ENCODE measurements at regions not wholly inside any gene's neighbourhood (a gene's known extent, or its start where the extent isn't known, plus 50 kb on each side); places are given as distances from the start of the nearest gene placed in this dataset.
"Not testable (repeated sequence)": the region's sequence is repeated elsewhere in the genome, so short reads cannot be mapped to it uniquely, and the experiment has no call there.

DNA sequence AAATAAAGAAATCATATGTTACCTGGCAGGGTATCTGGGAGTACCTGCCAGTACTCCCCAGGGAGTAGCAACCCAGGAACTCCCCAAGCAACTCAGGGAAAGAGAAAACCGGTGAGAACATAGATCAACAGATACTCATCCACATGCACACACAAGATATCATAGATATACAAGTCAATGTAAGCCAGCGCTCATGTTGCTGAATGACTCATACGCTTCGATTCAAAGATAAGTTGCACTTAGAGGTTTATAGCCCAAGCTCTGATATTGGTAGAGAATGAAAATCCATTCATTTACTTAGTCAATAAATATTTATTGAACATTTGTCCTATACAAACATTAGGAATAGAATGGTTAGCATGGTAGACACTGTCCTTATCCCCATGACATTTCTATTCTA lies 219.1 kb upstream of the TRPC7 start:
- H3K9me3 ChIP-seq = no peaks in the 10 kb centered on the region
- DNase-seq = no peak
- no peaks in the 10 kb centered on the region for H3K4me1 ChIP-seq
- TF ChIP-seq, protein P1, sequence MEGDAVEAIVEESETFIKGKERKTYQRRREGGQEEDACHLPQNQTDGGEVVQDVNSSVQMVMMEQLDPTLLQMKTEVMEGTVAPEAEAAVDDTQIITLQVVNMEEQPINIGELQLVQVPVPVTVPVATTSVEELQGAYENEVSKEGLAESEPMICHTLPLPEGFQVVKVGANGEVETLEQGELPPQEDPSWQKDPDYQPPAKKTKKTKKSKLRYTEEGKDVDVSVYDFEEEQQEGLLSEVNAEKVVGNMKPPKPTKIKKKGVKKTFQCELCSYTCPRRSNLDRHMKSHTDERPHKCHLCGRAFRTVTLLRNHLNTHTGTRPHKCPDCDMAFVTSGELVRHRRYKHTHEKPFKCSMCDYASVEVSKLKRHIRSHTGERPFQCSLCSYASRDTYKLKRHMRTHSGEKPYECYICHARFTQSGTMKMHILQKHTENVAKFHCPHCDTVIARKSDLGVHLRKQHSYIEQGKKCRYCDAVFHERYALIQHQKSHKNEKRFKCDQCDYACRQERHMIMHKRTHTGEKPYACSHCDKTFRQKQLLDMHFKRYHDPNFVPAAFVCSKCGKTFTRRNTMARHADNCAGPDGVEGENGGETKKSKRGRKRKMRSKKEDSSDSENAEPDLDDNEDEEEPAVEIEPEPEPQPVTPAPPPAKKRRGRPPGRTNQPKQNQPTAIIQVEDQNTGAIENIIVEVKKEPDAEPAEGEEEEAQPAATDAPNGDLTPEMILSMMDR (IDR thresholded peaks at IDR 0.05) = no peak
- no peaks in the 10 kb centered on the region for H3K36me3 ChIP-seq
- no peak overlapping the region for H3K27ac ChIP-seq
- no peaks in the 10 kb centered on the region for H3K27me3 ChIP-seq (ENCODE audit: low read depth)
- no peak for ATAC-seq
- intact Hi-C loops (cut with DNase I) = no loop called here
- no peak overlapping the region for H3K4me3 ChIP-seq

DNA sequence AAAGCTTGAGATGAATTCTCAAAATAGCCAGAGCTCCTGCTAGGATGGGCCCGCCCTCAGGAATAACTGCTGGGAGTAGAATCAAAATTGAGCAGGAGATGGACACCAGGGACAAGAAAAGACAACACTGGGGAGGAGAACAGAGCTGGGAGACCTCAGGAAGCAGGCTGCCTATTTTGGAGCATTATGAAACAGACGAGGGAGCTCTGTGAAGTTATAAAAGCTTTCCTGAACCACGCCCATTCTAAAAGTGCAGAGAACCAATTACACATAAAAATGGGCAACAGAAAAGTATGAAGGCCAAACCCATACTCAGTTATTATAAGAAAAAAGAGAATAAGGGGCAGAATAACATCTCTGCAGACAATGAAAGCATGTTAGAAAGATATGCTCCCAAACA lies 213.9 kb upstream of the TRPC7 start:
- Histone ChIP-seq H3K4me3 (no peak overlapping the region), H3K4me1 (no peaks in the 10 kb centered on the region), H3K36me3 (no peaks in the 10 kb centered on the region), H3K27ac (no peak overlapping the region), H3K9me3 (no peaks in the 10 kb centered on the region), H3K27me3 (ENCODE audit: low read depth) (no peaks in the 10 kb centered on the region)
- no peak for ATAC-seq
- TF ChIP-seq, protein P1 (IDR thresholded peaks at IDR 0.05) = no peak
- intact Hi-C loops (cut with DNase I) = no loop called here
- no peak for DNase-seq

DNA sequence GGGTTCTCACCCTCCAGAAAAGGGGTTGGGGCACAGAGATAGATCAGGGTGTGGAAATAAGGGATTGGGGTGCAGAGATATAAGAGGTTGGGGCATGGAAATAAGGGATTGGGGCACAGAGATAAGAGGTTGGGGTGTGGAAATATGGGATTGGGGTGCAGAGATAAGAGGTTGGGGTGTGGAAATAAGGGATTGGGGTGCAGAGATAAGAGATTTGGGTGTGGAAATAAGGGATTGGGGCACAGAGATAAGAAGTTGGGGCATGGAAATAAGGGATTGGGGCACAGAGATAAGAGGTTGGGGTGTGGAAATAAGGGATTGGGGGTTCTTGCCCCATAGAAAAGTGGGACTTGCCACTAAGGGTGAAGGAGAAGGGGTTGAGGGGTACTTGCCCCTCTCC lies 204.5 kb upstream of the TRPC7 start:
- ATAC-seq; intact Hi-C loops (cut with DNase I); H3K4me1 ChIP-seq; H3K27ac ChIP-seq; H3K36me3 ChIP-seq; H3K9me3 ChIP-seq; H3K4me3 ChIP-seq; H3K27me3 ChIP-seq (ENCODE audit: low read depth); DNase-seq: not testable (repeated sequence)

DNA sequence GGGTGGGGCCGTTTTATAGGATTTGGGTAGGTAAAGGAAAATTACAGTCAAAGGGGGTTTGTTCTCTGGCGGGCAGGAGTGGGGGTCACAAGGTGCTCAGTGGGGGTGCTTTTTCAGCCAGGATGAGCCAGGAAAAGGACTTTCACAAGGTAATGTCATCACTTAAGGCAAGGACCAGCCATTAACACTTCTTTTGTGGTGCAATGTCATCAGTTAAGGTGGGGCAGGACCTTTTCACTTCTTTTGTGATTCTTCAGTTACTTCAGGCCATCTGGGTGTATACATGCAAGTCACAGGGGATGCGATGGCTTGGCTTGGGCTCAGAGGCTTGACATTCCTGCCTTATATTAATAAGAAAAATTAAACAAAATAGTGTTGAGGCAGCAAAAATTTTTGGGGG lies 200.1 kb upstream of the TRPC7 start:
- DNase-seq; intact Hi-C loops (cut with DNase I); ATAC-seq; H3K4me3 ChIP-seq; H3K4me1 ChIP-seq; H3K36me3 ChIP-seq; H3K9me3 ChIP-seq; H3K27ac ChIP-seq; H3K27me3 ChIP-seq (ENCODE audit: low read depth): not testable (repeated sequence)

DNA sequence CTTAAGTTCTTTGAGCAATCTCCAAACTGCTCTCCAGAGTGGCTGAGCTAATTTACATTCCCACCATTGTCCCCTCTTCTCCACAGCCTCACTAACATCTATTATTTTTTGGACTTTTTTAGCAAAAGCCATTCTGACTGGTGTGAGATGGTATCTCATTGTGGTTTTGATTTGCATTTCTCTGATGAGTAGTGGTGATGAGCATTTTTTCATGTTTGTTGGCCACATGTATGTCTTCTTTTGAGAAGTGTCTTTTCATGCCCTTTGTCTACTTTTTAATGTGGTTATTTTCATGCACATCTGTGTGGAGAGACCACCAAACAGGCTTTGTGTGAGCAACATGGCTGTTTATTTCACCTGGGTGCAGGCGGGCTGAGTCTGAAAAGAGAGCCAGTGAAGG lies 199.7 kb upstream of the TRPC7 start:
- intact Hi-C loops (cut with DNase I); ATAC-seq; H3K9me3 ChIP-seq; H3K4me3 ChIP-seq; H3K27me3 ChIP-seq (ENCODE audit: low read depth); H3K27ac ChIP-seq; H3K36me3 ChIP-seq; DNase-seq; H3K4me1 ChIP-seq: not testable (repeated sequence)

DNA sequence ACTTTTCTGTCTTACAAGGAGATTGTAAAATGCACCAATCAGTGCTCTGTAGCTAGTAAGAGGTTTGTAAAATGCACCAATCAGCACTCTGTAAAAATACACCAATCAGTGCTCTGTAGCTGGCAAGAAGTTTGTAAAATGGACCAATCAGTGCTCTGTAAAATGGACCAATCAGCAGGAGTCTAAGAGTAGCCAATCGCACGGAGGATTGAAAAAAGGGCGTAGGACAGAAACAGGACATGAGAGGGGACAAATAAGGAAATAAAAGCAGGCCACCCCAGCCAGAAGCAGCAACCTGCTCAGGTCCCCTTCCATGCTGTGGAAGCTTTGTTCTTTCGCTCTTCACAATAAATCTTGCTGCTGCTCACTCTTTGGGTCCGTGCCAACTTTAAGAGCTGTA lies 199.1 kb upstream of the TRPC7 start:
- H3K36me3 ChIP-seq; H3K27me3 ChIP-seq (ENCODE audit: low read depth); intact Hi-C loops (cut with DNase I); H3K27ac ChIP-seq; H3K4me1 ChIP-seq; H3K4me3 ChIP-seq; H3K9me3 ChIP-seq; DNase-seq; ATAC-seq: not testable (repeated sequence)

DNA sequence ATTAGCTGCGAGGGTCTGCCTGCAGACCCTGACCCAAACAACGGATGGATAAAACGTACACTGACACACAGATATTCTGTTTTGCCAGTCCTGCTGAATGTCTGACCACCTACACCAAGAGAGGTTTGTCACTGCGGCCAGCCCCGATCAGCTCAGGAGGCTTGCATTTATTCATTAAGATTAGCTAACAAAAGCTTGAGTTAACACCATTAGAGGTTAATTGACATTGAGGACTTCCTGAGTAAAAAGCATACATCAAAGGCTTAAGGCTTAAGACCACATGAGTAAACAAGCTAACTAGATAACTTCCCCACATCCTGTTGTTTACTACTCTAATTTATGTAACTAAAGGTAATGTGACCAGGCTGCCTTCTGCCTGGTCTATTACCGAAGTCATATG lies 198.1 kb upstream of the TRPC7 start:
- no peaks in the 10 kb centered on the region for H3K4me1 ChIP-seq
- intact Hi-C loops (cut with DNase I) = no loop called here
- TF ChIP-seq, protein P1 (IDR thresholded peaks at IDR 0.05) = no peak
- H3K4me3 ChIP-seq = no peak overlapping the region
- no peaks in the 10 kb centered on the region for H3K9me3 ChIP-seq
- H3K36me3 ChIP-seq = no peaks in the 10 kb centered on the region
- ATAC-seq (no peak), DNase-seq (no peak)
- no peak overlapping the region for H3K27ac ChIP-seq
- no peaks in the 10 kb centered on the region for H3K27me3 ChIP-seq (ENCODE audit: low read depth)

DNA sequence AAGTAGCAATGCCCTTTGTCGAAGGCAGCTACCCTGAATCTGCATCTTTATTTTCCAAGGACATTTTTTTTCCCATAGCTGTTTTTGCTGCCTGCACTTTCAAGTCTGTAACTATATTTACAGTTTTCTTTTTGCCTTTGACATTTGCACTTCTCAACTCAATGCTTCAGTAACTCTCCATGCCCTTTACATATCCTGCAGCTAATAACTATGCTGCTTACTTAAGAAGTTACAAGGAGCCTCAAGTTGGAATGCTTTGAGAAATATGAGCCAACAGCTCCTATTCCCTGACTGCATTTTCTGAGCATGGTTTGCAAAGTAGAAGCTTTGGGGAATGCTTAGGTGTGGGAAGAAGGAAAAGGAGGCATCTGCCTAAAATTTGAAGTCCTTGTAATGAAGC lies 194.8 kb upstream of the TRPC7 start:
- Histone ChIP-seq H3K36me3 (no peaks in the 10 kb centered on the region), H3K4me1 (no peaks in the 10 kb centered on the region), H3K27me3 (ENCODE audit: low read depth) (no peaks in the 10 kb centered on the region), H3K9me3 (peaks cover 2% of the 10 kb centered on the region), H3K4me3 (no peak overlapping the region), H3K27ac (no peak overlapping the region)
- DNase-seq = no peak
- intact Hi-C loops (cut with DNase I) = no loop called here
- TF ChIP-seq, protein P1 (IDR thresholded peaks at IDR 0.05) = no peak
- ATAC-seq = no peak
